T-cell (primary cell): ENCODE measurements at regions not wholly inside any gene's neighbourhood (a gene's known extent, or its start where the extent isn't known, plus 50 kb on each side); places are given as distances from the start of the nearest gene placed in this dataset.

ENCODE experiments used
- ATAC-seq, 4 experiments: fragments of 200-7000 bp in 3 of 4; fragments of 150-1000 bp in 1 of 4; cut with Tn5 transposase; replicated peaks in 1 of 4; 1 replicate in 3 of 4; 2 replicates in 1 of 4; pipeline ENCODE4 v1.10.0; 2021; ENCODE audit warnings: moderate library complexity in 3 of 4, mild to moderate bottlenecking in 2 of 4, moderate number of reproducible peaks in 1 of 4
- CTCF ChIA-PET, 2 donors: fragments of 300-600 bp; sonication (Branson Sonifier 250); formaldehyde crosslinking; loops; one replicate each; lab custom pipeline; 2022; ENCODE audit warnings: antibody characterized with exemption in 2 of 2; lab: Charles Lee
- POLR2A ChIA-PET, 2 donors: fragments of 300-600 bp; sonication (Branson Sonifier 250); formaldehyde crosslinking; loops; one replicate each; lab custom pipeline; 2022; ENCODE audit warnings: antibody characterized with exemption in 2 of 2; lab: Charles Lee
- DNase-seq, 35 experiments: peaks; one replicate each; pipeline versions ENCODE4 v3.0.0 to v3.0.0-alpha.2; 2013 to 2023
- H3K27ac ChIP-seq: one replicate; pipeline ENCODE4 v1.5.1; 2013; ENCODE audit warnings: low read length
- H3K27me3 ChIP-seq, 2 experiments: replicated peaks in 1 of 2; 1 replicate in 1 of 2; 2 replicates in 1 of 2; pipeline versions ENCODE4 v1.6.1 to v1.7.0; 2013; ENCODE audit warnings: low read length in 1 of 2, mixed read lengths in 1 of 2; ENCODE audit not compliant: control insufficient read depth in 2 of 2, insufficient read depth in 2 of 2; ENCODE audit errors: extremely low read depth in 1 of 2
- H3K36me3 ChIP-seq, 2 donors: 1 replicate in 1 of 2; 2 replicates in 1 of 2; pipeline versions ENCODE4 v1.6.1 to v1.7.0; 2013; ENCODE audit warnings: low read length in 1 of 2; ENCODE audit not compliant: control insufficient read depth in 2 of 2, insufficient read depth in 1 of 2; ENCODE audit errors: extremely low read depth in 1 of 2
- H3K4me1 ChIP-seq, 2 experiments: 1 replicate in 1 of 2; 2 replicates in 1 of 2; pipeline versions ENCODE4 v1.6.1 to v1.7.0; 2013; ENCODE audit warnings: low read length in 2 of 2, mixed read lengths in 1 of 2; ENCODE audit not compliant: insufficient read depth in 2 of 2, control insufficient read depth in 1 of 2; ENCODE audit errors: extremely low read depth in 1 of 2
- H3K4me3 ChIP-seq, 2 donors: 1 replicate in 1 of 2; 2 replicates in 1 of 2; pipeline versions ENCODE4 v1.5.1 to v1.7.0; 2013; ENCODE audit warnings: mild to moderate bottlenecking in 2 of 2, low read length in 1 of 2, moderate library complexity in 1 of 2; ENCODE audit not compliant: control insufficient read depth in 1 of 2; ENCODE audit errors: extremely low read depth in 1 of 2
- H3K9me3 ChIP-seq: 2 replicates; pipeline ENCODE4 v1.7.0; 2013
- H3K27ac Mint-ChIP-seq, 2 donors: one replicate each; pipeline ENCODE4 v1.8.0; 2020 to 2021; ENCODE audit warnings: mild to moderate bottlenecking in 2 of 2, mixed read lengths in 2 of 2
- H3K27me3 Mint-ChIP-seq, 2 donors: one replicate each; pipeline ENCODE4 v1.8.0; 2021 to 2022; ENCODE audit warnings: mixed read lengths in 2 of 2
- H3K36me3 Mint-ChIP-seq: one replicate; pipeline ENCODE4 v1.8.0; 2021; ENCODE audit warnings: mixed read lengths
- H3K4me1 Mint-ChIP-seq, 3 donors: one replicate each; pipeline ENCODE4 v1.8.0; 2020 to 2022; ENCODE audit warnings: mixed read lengths in 3 of 3, mild to moderate bottlenecking in 1 of 3
- H3K4me3 Mint-ChIP-seq, 3 donors: one replicate each; pipeline ENCODE4 v1.8.0; 2020 to 2022; ENCODE audit warnings: mild to moderate bottlenecking in 3 of 3, mixed read lengths in 3 of 3, moderate library complexity in 3 of 3
- H3K9me3 Mint-ChIP-seq, 3 donors: one replicate each; pipeline ENCODE4 v1.8.0; 2020 to 2022; ENCODE audit warnings: mixed read lengths in 3 of 3
- WGBS: methylation state at CpG from one replicate; pipeline ENCODE4 v1.1.5; 2013; ENCODE audit warnings: missing lambda C conversion rate; ENCODE audit not compliant: insufficient coverage; 5-methylcytosine and 5-hydroxymethylcytosine counted together

GRCh38 chr5:63125392-63125791, 546.8 kb downstream of the LRRC70 start:
- H3K36me3 Mint-ChIP-seq: no peaks in the 10 kb centered on the region
- no peak overlapping the region for H3K4me3 ChIP-seq
- H3K27ac ChIP-seq: no peak overlapping the region
- no peaks in the 10 kb centered on the region for H3K27me3 ChIP-seq
- H3K4me1 Mint-ChIP-seq: no peaks in the 10 kb centered on the region
- ATAC-seq (no peak), DNase-seq (no peak)
- no peaks in the 10 kb centered on the region for H3K36me3 ChIP-seq
- H3K27ac Mint-ChIP-seq: no peak overlapping the region
- no peaks in the 10 kb centered on the region for H3K9me3 ChIP-seq
- ChIA-PET CTCF (no interaction called here), POLR2A (no interaction called here)
- H3K4me1 ChIP-seq: no peaks in the 10 kb centered on the region
- H3K9me3 Mint-ChIP-seq: peaks cover 0 to 3% (median 0%) of the 10 kb centered on the region in 3 donors
- H3K27me3 Mint-ChIP-seq: no peaks in the 10 kb centered on the region
- H3K4me3 Mint-ChIP-seq: no peak overlapping the region

DNA sequence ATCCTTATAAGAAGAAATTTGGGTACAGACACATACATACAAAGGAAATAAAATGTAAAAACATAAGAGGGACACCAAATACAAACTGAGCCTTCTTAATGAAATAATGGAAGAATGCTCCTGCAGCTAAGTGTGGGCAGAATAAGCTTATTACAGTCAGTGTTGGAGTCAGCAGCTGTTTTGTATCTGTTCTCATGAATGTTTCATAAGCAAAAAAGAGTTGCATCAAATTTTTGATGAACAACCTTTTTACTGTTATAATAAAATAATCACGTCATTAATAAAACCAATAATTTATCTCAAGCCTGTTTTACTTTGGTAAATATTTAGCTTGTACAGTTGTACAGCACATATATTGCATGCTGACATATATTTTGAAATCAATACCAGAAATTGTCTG, 545.6 kb downstream of the LRRC70 start:
- no peaks in the 10 kb centered on the region for H3K4me1 Mint-ChIP-seq
- Histone ChIP-seq H3K4me3 (no peak overlapping the region), H3K36me3 (no peaks in the 10 kb centered on the region), H3K27me3 (no peaks in the 10 kb centered on the region), H3K9me3 (no peaks in the 10 kb centered on the region), H3K4me1 (no peaks in the 10 kb centered on the region), H3K27ac (no peak overlapping the region)
- WGBS: no CpG with 5 or more reads among the region's 1 CpG
- H3K27me3 Mint-ChIP-seq: no peaks in the 10 kb centered on the region
- POLR2A ChIA-PET: no interaction called here
- no peaks in the 10 kb centered on the region for H3K9me3 Mint-ChIP-seq
- CTCF ChIA-PET: no interaction called here
- no peaks in the 10 kb centered on the region for H3K36me3 Mint-ChIP-seq
- no peak overlapping the region for H3K27ac Mint-ChIP-seq
- no peak for DNase-seq
- H3K4me3 Mint-ChIP-seq: no peak overlapping the region
- no peak for ATAC-seq

- DNase-seq (no peak), ATAC-seq (no peak)
- H3K9me3 Mint-ChIP-seq: no peaks in the 10 kb centered on the region
- Histone ChIP-seq H3K9me3 (no peaks in the 10 kb centered on the region), H3K4me1 (no peaks in the 10 kb centered on the region), H3K36me3 (no peaks in the 10 kb centered on the region), H3K27ac (no peak overlapping the region), H3K4me3 (no peak overlapping the region), H3K27me3 (no peaks in the 10 kb centered on the region)
- H3K27ac Mint-ChIP-seq: no peak overlapping the region
- no peak overlapping the region for H3K4me3 Mint-ChIP-seq
- no peaks in the 10 kb centered on the region for H3K36me3 Mint-ChIP-seq
- POLR2A ChIA-PET: no interaction called here
- no peaks in the 10 kb centered on the region for H3K4me1 Mint-ChIP-seq
- WGBS: no CpG with 5 or more reads among the region's 3 CpGs
- CTCF ChIA-PET: no interaction called here
- no peaks in the 10 kb centered on the region for H3K27me3 Mint-ChIP-seq
Measured at GRCh38 chr5:63121471-63121870, 542.9 kb downstream of the LRRC70 start.

DNA sequence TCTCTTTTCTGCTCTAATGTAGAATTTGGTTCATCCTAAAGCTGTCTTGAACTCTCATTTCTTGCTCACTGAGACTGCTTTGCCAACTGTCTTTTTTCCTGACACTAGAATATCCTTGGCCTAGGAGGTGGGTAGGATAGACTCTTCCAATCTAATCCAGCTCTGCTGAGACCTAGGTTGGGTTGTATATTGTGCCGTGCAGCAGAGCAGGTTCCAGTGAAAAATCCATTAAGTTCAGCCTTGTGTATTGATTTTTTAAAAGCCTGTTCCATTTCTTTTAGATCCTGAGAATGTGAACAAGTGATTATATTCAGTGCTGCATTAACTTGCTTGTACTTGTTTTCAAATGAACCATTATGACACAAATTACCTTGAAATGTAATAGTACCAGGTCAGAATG, 539.6 kb downstream of the LRRC70 start:
- no peaks in the 10 kb centered on the region for H3K9me3 Mint-ChIP-seq
- Histone ChIP-seq H3K9me3 (no peaks in the 10 kb centered on the region), H3K27ac (no peak overlapping the region), H3K4me1 (no peaks in the 10 kb centered on the region), H3K4me3 (no peak overlapping the region), H3K27me3 (no peaks in the 10 kb centered on the region), H3K36me3 (no peaks in the 10 kb centered on the region)
- H3K27ac Mint-ChIP-seq: no peak overlapping the region
- WGBS: no CpG with 5 or more reads among the region's 1 CpG
- H3K27me3 Mint-ChIP-seq: no peaks in the 10 kb centered on the region
- ATAC-seq (no peak), DNase-seq (no peak)
- POLR2A ChIA-PET: no interaction called here
- no peaks in the 10 kb centered on the region for H3K4me1 Mint-ChIP-seq
- no peaks in the 10 kb centered on the region for H3K36me3 Mint-ChIP-seq
- CTCF ChIA-PET: no interaction called here
- H3K4me3 Mint-ChIP-seq: no peak overlapping the region

DNA sequence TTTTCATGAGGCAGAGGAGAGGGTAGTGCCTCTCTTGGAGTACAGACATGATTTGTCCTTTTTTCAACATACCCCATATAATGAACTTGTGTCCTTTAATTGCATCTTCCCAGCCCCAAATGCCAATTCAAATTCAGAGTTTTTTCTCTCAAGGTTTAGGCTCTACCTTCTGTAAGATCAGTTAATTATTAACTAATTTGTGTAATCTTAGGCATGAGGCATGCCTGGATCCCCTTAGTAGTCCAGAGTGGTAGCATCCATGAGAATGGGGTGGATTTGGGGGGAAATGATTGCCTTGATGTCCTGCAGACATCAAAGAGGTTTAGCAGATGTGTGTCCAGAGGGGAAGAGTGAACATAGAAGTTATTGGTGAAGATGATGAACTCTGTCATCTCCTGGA, 533.3 kb downstream of the LRRC70 start:
- ChIA-PET CTCF (no interaction called here), POLR2A (no interaction called here)
- no peaks in the 10 kb centered on the region for H3K9me3 ChIP-seq
- H3K9me3 Mint-ChIP-seq: no peaks in the 10 kb centered on the region
- ATAC-seq (no peak), DNase-seq (no peak)
- H3K36me3 ChIP-seq: no peaks in the 10 kb centered on the region
- no peaks in the 10 kb centered on the region for H3K27me3 Mint-ChIP-seq
- no peaks in the 10 kb centered on the region for H3K36me3 Mint-ChIP-seq
- H3K4me1 ChIP-seq: no peaks in the 10 kb centered on the region
- H3K27me3 ChIP-seq: no peaks in the 10 kb centered on the region
- no peak overlapping the region for H3K4me3 ChIP-seq
- no peak overlapping the region for H3K27ac Mint-ChIP-seq
- H3K4me3 Mint-ChIP-seq: no peak overlapping the region
- H3K27ac ChIP-seq: no peak overlapping the region
- no peaks in the 10 kb centered on the region for H3K4me1 Mint-ChIP-seq

GRCh38 chr5:63101870-63102269, 523.3 kb downstream of the LRRC70 start:
- ATAC-seq: no peak
- Histone ChIP-seq H3K27ac (no peak overlapping the region), H3K27me3 (no peaks in the 10 kb centered on the region), H3K36me3 (no peaks in the 10 kb centered on the region), H3K9me3 (no peaks in the 10 kb centered on the region), H3K4me3 (no peak overlapping the region), H3K4me1 (no peaks in the 10 kb centered on the region)
- no CpG with 5 or more reads among the region's 1 CpG for WGBS
- no peak overlapping the region for H3K4me3 Mint-ChIP-seq
- H3K27ac Mint-ChIP-seq: no peak overlapping the region
- no peaks in the 10 kb centered on the region for H3K36me3 Mint-ChIP-seq
- H3K27me3 Mint-ChIP-seq: no peaks in the 10 kb centered on the region
- ChIA-PET POLR2A (no interaction called here), CTCF (no interaction called here)
- DNase-seq: no peak
- no peaks in the 10 kb centered on the region for H3K4me1 Mint-ChIP-seq
- H3K9me3 Mint-ChIP-seq: peaks cover 0 to 3% (median 0%) of the 10 kb centered on the region in 3 donors

DNA sequence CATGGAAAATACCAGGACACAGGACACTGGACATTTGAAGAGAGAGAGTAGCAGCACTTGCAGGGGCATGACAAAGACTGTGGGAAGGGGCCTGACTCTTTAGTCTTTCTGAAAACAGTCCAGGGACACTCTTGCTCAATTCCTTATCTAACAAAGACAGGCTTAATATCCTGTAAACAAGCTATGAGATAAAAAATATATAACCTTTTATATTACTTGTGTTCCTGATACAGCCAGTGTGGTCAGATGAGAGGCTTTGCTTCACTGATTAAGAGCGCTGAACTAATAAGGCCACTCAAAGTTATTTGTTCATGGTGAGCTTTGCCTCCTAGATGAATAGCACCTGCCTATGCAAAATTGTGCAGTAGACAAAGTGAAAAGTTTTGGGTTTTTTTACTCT, 518.7 kb downstream of the LRRC70 start:
- H3K27me3 Mint-ChIP-seq: no peaks in the 10 kb centered on the region

More for the DNA sequence above, 518.7 kb downstream of the LRRC70 start:
- no peaks in the 10 kb centered on the region for H3K36me3 ChIP-seq
- no peaks in the 10 kb centered on the region for H3K27me3 ChIP-seq
- WGBS: no CpG with 5 or more reads among the region's 1 CpG
- ATAC-seq (no peak), DNase-seq (no peak)
- peaks cover 0 to 8% (median 4%) of the 10 kb centered on the region in 3 donors for H3K9me3 Mint-ChIP-seq
- H3K9me3 ChIP-seq: no peaks in the 10 kb centered on the region
- ChIA-PET POLR2A (no interaction called here), CTCF (no interaction called here)
- no peaks in the 10 kb centered on the region for H3K4me1 ChIP-seq
- H3K4me3 Mint-ChIP-seq: no peak overlapping the region
- no peak overlapping the region for H3K27ac Mint-ChIP-seq
- H3K4me1 Mint-ChIP-seq: no peaks in the 10 kb centered on the region
- no peak overlapping the region for H3K27ac ChIP-seq
- no peak overlapping the region for H3K4me3 ChIP-seq
- no peaks in the 10 kb centered on the region for H3K36me3 Mint-ChIP-seq
